M059J (cell line): ENCODE measurements at regions not wholly inside any gene's neighbourhood (a gene's known extent, or its start where the extent isn't known, plus 50 kb on each side); places are given as distances from the start of the nearest gene placed in this dataset.
"Not testable (repeated sequence)": the region's sequence is repeated elsewhere in the genome, so short reads cannot be mapped to it uniquely, and the experiment has no call there.

Experiments
- DNase-seq: peaks from one replicate; pipeline ENCODE4 v3.0.0-alpha.2; 2012; ENCODE audit warnings: low read depth

DNA sequence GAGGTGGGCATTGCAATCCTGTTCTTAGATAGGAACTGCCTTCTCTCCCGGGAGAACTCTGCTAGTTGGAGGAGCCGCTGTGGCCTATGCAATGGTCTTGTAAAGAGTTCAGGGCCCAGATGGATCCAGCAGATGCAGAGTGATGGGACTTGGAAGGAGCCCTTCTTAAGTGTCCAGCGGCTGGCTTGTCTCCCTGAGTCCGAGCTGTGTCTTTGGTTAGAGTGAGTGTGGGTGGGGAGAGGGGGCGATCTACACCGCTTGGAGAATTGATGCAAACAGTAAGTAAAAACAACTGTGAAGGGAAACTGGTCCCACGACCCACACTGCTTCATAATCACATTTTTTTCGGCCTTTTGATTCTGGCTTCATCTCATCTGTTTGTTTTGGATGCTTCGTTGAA is 89.8 kb upstream of the CYRIA start:
- DNase-seq: no peak

DNA sequence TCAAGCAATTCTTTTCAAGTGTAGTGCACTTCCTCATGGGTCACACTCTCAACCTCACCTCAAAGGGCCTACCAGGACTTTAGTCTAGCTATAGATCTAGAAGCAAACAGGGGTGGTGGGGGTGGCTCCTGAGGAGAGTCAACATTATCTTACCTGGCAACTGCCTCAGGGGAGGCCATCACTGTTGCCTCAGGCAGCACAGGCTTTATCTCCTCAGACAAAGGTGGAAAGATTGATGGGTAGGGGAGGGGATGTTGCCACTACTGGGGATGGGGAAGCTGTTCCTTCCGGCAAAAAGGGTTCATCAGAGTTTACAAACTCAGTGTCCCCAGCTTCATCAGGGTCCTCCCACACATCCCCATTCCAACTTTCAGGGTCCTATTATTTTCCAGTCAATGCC is 87.4 kb upstream of the CYRIA start:
- DNase-seq: not testable (repeated sequence)

DNA sequence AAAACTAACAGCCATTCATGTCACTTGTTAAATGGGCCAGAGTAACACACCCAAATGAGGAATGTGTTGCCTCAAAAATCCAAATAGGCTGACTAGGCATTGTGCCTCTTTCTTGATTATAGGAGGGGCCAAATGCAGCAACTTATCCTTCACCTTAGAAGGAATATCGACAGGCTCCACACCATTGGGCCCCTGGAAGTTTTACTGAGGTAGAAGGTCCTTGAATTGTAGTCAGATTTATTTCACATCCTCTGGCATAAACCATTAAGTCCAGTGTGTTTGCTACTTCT is 85.2 kb upstream of the CYRIA start:
- DNase-seq: not testable (repeated sequence)

DNA sequence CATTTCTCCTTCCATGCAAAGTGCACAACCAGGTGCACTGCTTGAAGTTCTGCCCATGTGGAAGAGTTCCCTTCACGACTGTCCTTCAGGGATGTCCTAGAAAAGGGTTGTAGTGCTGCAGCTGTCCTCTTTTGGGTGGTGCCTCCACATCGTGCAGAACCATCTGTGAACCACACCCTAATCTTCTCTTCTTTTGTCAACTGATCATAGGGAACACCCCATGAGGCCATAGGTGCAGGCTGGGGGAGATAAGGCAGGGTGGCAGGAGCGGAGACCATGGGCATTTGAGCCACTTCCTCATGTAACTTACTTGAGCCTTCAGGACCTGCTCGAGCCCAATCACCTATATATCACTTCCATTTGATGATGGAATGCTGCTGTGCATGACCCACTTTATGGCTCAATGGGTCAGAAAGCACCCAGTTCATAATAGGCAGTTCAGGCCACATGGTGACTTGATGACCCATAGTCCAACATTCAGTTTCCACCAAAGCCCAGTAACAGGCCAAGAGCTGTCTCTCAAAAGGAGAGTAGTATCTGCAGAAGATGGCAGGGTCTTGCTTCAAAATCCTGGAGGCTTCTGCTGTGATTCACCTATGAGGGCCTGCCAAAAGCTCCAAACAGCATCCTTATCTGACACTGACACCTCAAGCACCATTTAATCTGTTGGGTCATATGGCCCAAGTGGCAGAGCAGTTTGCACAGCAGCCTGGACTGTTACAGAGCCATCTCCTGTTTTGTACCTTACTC is 84.7 kb upstream of the CYRIA start:
- DNase-seq: no peak

DNA sequence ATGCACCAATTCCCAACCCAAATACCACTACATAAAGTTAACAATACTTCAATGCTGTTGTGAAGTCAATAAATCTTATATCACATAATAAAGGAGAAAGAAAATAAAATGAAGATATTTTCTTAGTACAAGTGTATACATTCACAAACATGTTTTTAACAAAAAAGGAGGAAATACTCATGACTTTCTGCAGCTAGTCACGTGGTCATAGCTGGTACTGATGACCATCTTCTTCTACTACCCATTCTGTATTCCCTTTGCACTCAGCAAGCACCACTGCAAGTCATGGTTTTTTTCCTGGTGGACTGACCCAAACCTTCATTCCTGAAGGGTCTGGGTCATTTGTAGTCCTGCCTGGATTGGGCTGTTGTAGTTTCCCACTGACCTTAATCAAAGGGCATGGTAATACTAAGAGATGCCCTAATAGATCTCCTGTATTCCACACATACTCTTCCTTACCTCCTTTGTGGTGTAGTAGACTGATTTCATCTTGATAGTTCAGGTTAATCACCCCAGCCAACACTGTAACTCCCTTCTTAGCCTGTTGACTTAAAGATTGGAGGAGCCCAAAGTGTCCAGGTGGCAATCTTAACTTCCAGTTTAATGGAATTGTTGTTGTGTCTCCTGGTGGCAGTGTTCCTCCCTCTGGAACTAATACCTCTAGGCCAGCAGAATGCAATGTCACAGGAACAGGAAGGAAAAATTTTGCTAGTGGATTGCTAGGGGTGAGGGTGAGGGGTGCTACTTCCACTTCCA is 83.1 kb upstream of the CYRIA start:
- not testable (repeated sequence) for DNase-seq

DNA sequence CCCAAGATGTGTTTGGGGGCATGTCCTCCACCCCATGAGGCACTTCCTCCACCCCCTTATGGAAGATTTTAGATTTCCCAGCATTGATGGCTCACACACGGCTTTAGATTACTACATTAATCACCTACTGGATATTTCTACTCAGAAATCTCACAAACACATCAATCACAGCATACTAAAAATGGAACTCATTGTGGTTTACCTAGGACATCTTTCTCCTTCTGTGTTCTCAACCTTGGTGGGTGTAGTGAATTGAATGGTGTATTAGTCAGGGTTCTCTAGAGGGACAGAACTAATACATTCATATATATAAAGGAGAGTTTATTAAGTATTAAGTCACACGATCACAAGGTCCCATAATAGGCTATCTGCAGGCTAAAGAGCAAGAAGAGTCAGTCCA is 82.1 kb upstream of the CYRIA start:
- no peak for DNase-seq

DNA sequence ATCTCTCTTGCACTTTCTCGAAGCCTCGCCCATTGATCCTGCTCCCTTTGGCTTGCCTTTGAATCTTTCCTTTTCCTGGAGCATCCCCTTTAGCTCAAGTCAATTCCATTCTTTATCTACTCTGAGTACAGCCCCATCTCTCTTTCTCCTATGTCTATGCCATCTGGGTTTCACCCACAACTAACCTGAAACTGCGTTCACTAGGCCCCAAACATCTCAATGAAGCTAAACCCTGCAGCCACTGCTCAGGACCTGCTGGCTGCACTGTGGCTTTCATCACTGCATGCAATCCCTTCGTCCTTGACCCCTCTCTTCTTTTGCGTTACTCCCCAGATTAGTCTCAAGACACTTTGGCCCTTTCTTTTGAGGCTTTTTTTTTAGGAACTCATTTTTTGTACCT is 81.6 kb upstream of the CYRIA start:
- no peak for DNase-seq

DNA sequence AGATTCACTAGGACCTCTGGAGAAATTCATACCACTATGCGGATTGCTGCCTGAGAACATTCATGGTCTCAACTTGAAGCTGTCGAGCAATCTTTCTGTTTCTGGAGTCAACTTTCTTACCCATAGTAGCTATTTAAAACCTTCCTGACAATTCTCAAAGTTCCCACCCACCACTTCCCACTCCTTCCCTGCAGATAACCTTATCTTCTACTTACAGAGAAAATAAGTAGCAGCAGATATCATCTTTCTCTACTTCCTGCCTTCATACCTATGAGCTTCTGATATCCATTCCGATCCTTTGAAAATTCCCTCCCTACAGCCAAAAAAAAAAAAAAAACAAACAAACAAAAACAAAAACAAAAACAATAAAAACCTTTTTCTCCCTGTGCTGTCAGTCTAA is 81.2 kb upstream of the CYRIA start:
- DNase-seq: no peak

DNA sequence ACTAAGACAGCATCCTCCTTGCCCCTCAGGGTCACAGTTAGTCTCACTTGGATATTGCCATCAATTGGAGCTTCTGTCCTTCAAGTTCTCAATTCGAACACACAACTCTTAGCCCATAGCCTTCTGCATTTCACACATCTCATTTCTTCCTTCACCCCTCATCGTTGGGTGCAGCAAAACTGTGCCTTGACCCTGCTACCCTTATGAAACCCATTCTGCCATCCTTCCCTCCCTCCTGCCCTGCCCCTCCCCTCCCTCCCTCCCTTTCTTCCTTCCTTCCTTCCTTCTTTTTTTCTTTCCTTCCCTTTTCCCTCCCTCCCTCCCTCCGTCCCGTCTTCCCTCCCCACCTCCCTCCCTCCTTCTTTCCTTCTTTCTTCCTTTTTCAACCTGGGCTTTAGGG is 80.7 kb upstream of the CYRIA start:
- no peak for DNase-seq

DNA sequence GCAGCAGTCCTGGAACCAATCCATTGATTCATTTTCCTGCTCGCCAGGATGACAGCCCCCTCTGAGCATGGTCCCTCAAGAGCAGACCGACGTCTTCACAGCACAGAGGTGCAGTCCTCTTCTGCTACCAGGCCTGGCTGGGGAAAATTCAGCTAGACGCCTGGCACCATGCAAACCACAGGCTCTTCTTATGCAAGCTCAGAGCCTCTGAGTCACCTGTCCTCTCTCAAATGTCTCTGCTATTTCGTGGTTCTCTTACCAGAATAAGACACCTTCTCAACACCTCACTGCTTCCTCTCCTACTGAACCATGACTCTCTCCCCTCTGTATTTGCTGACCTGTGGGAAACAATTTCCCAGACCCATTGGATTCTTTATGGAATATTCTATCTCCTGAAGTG is 79.8 kb upstream of the CYRIA start:
- DNase-seq: no peak

DNA sequence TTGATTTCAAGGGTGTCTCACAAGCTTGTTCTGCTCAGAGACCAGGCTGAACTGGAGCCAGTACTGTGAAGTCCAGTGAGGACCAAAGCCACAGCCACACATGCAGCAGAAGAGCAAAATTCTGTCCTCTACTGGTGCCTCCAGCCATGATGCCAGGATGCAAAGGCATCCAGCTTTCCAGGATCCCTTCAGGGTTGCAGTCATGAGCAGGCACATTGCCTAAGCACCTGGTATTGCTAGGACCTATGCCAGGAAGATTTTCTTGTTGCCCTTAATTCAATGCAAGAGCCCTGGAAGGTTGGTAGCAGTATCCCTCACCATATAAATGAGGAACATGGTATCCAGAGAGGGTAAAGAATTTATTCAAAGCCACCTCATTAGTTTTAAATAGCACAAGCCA is 78.9 kb upstream of the CYRIA start:
- no peak for DNase-seq

DNA sequence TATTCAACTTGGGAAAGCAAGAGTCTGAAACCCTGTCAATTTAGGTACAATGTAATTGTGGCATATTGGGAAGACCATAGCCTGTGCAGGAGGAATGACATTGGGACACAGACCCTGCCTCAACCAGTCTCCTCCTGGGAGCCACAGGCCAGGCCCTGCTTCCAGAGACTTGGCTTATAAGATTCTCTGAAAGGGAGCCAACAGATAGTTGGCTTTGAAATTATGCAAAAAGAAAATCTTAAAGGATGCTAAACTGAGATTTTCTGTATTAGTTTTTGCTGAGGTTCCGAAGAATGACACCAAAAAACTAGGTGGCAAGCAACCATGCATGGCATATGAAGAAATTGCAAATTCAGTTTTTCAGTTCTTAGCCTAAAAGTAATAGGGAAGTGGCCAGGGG is 76.4 kb upstream of the CYRIA start:
- DNase-seq: no peak

DNA sequence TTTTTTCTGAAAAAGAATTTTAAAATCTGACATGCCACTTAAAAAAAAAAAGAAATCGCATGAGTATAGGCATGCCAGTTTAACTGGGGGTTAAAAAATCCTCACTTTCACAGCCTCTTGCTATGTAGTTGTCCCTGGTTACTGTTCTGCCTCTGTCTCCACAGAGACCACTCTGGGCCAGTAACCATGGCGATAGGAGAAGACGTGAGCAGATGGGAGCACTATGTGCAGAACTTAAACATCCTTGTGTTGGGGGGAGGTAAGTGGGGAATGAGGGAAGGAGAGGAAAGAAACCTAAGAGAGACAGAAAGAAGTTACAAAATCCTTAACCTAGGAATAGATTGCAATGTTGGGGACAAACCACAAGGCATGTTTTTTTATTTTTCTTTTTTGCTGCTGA is 75.9 kb upstream of the CYRIA start:
- DNase-seq: no peak

DNA sequence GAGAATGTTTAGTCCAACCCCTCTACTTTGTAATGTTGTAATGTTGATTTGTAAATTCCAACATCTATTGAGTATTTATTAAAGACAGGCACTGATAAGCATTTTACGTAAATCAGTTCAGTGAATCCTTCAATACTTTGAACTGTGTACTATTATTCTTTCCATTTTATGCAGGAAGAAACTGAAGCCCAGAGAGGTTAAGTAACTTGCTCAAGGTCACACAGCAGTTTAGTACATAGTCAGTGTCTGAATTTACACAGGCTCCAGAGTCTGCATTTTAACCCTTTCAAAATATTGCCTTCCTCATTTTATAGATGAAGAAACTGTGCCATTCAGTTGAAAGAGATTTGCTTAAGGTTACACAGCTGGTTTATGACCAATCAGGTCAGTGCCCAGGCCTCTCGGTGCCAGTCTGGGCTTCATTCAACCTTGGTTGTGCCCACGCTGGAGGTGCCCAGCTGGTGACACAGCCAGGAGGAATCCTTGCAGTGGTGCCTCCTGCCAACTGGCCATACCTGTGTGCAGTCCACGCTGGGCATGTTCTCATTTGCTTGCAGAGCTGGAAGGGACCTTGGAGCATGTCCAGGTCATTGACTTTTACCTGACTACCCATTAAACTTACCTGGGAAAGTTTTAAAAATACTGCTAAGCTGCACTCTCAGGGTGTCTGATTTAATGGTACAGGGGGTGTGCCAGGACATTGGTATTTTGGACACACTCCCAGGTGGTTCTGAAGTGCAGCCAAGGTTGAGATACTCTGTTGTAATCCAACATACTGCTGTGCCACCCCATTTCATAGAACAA is 74.3 kb upstream of the CYRIA start:
- DNase-seq: no peak

DNA sequence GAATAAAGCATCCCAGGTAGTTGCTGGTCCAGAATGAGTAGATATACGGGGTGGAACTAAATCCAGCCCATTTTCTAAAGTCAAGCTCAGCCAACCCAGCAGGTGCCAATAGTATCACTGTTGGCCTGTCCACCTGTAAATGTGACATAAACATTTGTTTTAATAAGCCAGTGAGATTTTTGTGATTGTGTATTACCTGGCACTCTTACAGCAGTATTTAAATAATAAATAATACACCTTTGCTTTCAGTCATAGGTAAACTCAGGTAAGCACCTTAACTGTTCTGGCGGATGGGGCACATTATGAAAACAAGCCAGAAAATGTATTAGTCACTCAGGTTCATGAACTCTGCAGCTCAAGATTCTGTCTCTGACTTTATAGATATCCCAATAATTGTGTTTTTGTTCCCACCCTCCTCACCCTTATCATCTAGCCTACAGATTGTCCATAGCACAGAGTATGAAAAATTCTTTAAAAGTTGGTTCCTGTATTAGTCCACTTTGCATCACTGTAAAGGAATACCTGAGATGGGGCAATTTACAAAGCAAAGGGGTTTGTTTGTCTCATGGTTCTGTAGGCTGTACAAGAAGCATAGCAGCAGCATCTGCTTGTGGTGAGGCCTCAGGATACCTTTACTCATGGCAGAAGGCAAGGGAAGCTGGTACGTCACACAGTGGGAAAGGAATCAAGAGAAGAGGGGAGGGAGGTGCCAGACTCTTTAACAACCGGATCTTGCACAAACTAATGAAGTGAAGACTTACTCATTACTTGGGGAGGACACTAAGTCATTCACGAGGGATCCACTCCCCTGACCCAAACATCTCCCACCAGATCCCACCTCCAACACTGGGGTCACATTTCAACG is 73.0 kb upstream of the CYRIA start:
- DNase-seq: no peak

DNA sequence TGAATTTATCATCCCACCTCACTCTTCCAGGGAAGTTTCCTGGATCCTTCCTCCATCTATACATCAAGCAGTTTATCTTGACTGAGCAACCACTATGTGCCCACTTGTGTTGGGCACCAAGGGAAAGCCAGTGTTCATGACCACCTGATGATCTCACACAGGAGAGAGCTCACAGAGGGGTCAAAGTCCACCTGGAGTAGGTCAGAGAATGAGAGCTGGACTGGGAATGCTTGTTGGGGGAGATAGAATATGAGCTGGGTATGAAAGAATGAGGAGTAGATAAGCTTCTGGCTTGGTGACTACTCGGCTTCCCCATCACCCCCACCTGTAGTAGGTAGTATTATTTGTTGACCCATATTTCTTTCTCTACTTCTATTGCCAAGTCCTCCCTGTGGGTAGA is 72.2 kb upstream of the CYRIA start:
- DNase-seq: no peak

DNA sequence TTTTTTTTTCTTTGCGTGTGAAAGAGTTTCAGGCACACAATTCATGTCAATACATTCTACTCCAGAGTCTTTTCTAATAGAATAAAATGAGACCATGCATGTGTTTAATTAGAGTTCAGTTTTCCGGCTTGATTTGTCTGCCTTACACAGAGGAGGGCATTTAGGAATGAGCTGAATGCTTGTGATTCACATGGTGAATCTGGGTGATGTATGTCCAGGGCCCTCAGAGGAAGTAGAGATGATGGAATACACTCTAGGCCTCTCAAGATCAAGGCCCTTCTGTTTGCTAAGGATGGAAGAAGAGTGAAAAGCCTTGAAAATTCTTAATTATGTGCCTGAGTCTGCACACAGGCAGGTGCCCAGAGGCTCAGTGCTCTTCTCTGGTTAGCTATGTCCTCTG is 71.0 kb upstream of the CYRIA start:
- no peak for DNase-seq

DNA sequence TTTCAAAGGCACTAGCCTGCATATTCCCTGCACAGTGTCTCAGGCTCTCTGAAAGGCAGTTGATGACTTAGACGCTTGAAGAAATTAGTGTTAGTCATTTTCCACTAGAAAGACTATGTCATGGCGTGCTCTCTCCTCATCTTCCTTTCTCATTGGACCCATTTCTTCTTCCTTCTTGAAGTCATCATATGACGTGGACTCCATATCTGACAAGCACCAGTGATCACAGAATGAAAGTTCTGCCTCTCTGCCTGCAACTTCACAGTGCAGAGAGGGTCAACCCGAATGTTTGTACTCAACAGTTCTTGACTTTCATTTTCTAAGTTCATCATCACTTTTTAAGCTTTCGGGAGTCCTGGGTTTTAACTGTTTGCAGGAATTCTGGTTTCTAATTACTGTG is 63.7 kb upstream of the CYRIA start:
- DNase-seq: no peak

DNA sequence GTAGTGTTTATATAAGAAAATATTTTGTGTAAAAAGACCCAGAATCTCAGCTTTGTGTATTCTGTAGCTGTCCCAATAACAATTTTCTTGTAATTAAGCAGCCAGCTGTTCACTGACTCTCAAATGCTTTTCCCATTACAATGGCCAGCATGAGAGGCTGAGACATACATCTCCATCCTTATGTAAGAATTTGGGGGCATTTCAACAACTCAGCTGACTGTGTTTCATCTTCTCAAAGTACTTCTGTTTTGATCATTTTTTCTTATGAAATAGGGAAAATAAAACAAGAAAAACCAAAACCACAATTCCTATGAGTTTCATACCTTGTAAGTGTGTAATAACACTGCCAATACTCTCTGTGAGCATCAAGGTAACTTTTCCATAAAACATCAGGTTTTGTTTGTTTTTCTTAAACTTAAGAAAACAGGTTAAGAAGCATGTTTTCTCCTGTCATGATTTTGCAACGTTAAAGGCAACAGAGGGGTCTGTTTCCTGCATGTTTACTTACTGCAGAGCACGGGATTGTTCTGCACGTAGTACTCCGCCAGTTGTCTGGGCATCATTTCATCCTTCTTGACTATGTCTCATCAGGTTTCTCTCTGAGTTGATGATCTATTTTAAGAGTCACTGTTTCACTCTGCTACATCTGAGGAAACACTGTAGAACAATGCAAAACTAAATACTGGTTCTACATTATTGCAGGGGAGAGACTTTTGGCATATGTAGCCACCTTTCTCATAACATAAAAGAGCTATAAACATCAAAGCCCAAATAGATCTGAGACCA is 62.9 kb upstream of the CYRIA start:
- no peak for DNase-seq

DNA sequence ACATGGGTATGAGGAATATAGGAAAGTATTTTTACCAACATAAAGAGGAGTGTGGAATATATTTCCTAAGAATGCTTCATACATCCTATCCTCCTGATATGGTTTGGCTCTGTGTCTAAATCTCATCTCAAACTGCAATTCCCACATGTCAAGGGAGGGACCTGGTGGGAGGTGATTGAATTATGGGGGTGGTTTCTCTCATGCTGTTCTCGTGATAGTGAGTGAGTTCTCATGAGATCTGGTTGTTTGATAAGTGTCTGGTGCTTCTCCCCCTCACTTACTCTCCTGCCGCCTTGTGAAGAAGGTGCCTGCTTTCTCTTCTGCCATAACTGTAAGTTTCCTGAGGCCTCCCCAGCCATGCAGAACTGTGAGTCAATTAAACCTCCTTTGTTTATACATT is 62.2 kb upstream of the CYRIA start:
- not testable (repeated sequence) for DNase-seq

DNA sequence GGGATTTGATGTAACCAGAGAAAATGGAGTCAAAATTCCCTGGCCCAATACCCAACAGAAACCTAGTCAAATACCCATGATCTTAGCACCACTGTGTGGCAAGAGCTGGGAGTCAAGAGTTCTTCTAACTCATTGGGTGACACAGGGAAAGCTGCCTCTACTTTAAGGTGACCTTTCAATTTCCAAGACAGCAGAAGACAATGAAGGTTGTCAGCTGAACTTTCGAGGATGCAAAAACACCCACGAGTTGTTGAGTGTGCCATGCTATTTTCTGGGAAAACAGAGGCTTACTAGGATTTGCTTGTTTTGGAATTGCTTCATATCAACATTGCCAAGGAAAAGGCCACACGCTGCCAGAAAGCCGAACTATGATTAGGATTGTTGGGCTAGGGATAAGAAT is 61.6 kb upstream of the CYRIA start:
- no peak for DNase-seq
